Sigmoid colon (tissue), 6 donors: ENCODE measurements at regions not wholly inside any gene's neighbourhood (a gene's known extent, or its start where the extent isn't known, plus 50 kb on each side); places are given as distances from the start of the nearest gene placed in this dataset.

Experiments used
- DNase-seq: peaks from one replicate; pipeline ENCODE4 v3.0.0-alpha.2; 2019
- H3K27ac ChIP-seq, 4 donors: fragments of 200-600 bp; sonication (generic); one replicate each; pipeline ENCODE4 v1.5.1; 2016 to 2019; ENCODE audit warnings: mild to moderate bottlenecking in 1 of 4
- H3K27me3 ChIP-seq, 3 donors: fragments of 200-600 bp; sonication (generic); one replicate each; pipeline ENCODE4 v1.5.1; 2019; ENCODE audit warnings: mild to moderate bottlenecking in 1 of 3
- H3K36me3 ChIP-seq, 4 donors: fragments of 200-600 bp; sonication (generic); one replicate each; pipeline ENCODE4 v1.5.1; 2016 to 2019
- H3K4me1 ChIP-seq, 4 donors: fragments of 200-600 bp; sonication (generic); one replicate each; pipeline ENCODE4 v1.5.1; 2017 to 2019
- H3K4me3 ChIP-seq, 4 donors: fragments of 200-600 bp; sonication (generic); one replicate each; pipeline ENCODE4 v1.5.1; 2017 to 2019; ENCODE audit warnings: mild to moderate bottlenecking in 2 of 4, moderate library complexity in 1 of 4
- H3K9me3 ChIP-seq, 4 donors: fragments of 200-600 bp in 3 of 4; sonication (generic) in 3 of 4; one replicate each; pipeline versions ENCODE4 v1.5.1 to v1.6.1; 2013 to 2019
- EP300 ChIP-seq, 4 donors: sonication (generic); formaldehyde crosslinking; IDR thresholded peaks; one replicate each; pipeline ENCODE4 v1.6.1; 2017; ENCODE audit warnings: antibody characterized with exemption in 4 of 4
- POLR2A ChIP-seq, 2 donors: fragments of 450-650 bp; IDR thresholded peaks; one replicate each; pipeline ENCODE4 v1.6.1; 2016; ENCODE audit warnings: antibody characterized with exemption in 2 of 2, mild to moderate bottlenecking in 2 of 2, moderate library complexity in 2 of 2
- POLR2AphosphoS5 ChIP-seq, 4 donors: sonication (generic); formaldehyde crosslinking; IDR thresholded peaks; one replicate each; pipeline ENCODE4 v1.6.1; 2017; ENCODE audit warnings: antibody characterized with exemption in 4 of 4
- WGBS, 2 donors: extraction: QIAGEN DNeasy Blood & Tissue Kit; methylation state at CpG; one replicate each; pipeline ENCODE4 v1.1.7; 2013; 5-methylcytosine and 5-hydroxymethylcytosine counted together
- intact Hi-C: fragments of 100-400 bp; cut with DNase I; formaldehyde crosslinking; loops from one replicate; pipeline ENCODE4 v1.15.1; 2023
- TF ChIP-seq, protein P1 (sequence below), 4 experiments: fragments of 450-650 bp in 3 of 4; fragments of 200-600 bp in 1 of 4; IDR thresholded peaks; one replicate each; pipeline ENCODE4 v1.5.1; 2016 to 2019; ENCODE audit warnings: antibody characterized with exemption in 4 of 4, mild to moderate bottlenecking in 3 of 4, moderate library complexity in 2 of 4
- donor health status: healthy with polysubstance abuse.
- donor health status: healthy.

DNA sequence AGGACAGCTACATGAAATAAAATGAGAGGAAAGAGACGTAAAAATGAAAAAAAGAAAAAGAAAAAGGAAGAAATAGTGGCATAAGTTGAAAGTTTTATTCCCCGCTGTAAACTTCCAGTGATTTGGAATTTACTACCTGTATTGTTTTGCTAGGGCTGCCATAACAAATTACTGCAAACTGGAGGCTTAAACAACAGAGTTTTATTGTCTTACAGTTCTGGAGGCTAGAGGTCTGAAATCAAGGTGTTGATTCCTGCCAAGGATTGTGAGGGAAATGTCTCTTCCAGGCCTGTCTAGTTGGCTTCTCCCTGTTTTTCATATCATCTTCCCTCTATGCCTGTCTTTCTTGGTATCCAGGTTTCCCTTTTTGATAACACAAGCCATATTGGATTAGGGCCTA is 119.4 kb upstream of the PACRGL start:
- whole genome bisulfite sequencing, 2 donors: 20 to 75% methylated on average over 2 of the region's 2 CpGs
- intact Hi-C loops: no loop called here
- no peaks in the 10 kb centered on the region for H3K9me3 ChIP-seq
- H3K4me1 ChIP-seq: no peaks in the 10 kb centered on the region
- no peak overlapping the region for H3K27ac ChIP-seq
- no peaks in the 10 kb centered on the region for H3K27me3 ChIP-seq
- no peak overlapping the region for H3K4me3 ChIP-seq
- TF ChIP-seq, protein P1, sequence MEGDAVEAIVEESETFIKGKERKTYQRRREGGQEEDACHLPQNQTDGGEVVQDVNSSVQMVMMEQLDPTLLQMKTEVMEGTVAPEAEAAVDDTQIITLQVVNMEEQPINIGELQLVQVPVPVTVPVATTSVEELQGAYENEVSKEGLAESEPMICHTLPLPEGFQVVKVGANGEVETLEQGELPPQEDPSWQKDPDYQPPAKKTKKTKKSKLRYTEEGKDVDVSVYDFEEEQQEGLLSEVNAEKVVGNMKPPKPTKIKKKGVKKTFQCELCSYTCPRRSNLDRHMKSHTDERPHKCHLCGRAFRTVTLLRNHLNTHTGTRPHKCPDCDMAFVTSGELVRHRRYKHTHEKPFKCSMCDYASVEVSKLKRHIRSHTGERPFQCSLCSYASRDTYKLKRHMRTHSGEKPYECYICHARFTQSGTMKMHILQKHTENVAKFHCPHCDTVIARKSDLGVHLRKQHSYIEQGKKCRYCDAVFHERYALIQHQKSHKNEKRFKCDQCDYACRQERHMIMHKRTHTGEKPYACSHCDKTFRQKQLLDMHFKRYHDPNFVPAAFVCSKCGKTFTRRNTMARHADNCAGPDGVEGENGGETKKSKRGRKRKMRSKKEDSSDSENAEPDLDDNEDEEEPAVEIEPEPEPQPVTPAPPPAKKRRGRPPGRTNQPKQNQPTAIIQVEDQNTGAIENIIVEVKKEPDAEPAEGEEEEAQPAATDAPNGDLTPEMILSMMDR (IDR thresholded peaks at IDR 0.05): no peak
- no peak for TF ChIP-seq EP300 (IDR thresholded peaks at IDR 0.05)
- no peaks in the 10 kb centered on the region for H3K36me3 ChIP-seq
- no peak for DNase-seq

DNA sequence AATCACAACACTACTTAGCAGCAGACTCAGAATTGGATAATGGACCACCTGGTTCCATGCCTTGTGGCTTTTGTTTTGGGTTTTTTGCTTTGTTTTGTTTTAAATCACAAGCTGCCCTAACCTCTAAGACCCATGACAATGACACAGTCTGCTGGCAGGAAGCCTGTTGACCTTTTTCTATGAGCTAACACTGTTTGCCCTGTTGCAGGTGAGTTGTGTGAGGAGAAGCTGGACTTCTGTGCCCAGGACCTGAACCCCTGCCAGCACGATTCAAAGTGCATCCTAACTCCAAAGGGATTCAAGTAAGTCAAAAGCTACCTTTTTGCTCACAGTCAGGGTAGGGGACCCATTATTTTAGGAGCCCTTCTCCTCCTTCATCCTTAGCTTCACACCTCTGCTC is 110.8 kb upstream of the PACRGL start:
- Histone ChIP-seq H3K4me3 (no peak overlapping the region), H3K27me3 (no peaks in the 10 kb centered on the region), H3K36me3 (peaks cover 0 to 5% (median 0%) of the 10 kb centered on the region in 4 donors), H3K4me1 (peaks cover 0 to 18% (median 14%) of the 10 kb centered on the region in 4 donors), H3K27ac (no peak overlapping the region), H3K9me3 (no peaks in the 10 kb centered on the region)
- TF ChIP-seq, protein P1 (IDR thresholded peaks at IDR 0.05): no peak
- TF ChIP-seq POLR2AphosphoS5 (IDR thresholded peaks at IDR 0.05): no peak
- no peak for TF ChIP-seq POLR2A (IDR thresholded peaks at IDR 0.05)
- TF ChIP-seq EP300 (IDR thresholded peaks at IDR 0.05): no peak
- intact Hi-C loops: no loop called here
- DNase-seq: no peak
- WGBS, 2 donors: 52 to 81% methylated on average over 1 of the region's 1 CpG

DNA sequence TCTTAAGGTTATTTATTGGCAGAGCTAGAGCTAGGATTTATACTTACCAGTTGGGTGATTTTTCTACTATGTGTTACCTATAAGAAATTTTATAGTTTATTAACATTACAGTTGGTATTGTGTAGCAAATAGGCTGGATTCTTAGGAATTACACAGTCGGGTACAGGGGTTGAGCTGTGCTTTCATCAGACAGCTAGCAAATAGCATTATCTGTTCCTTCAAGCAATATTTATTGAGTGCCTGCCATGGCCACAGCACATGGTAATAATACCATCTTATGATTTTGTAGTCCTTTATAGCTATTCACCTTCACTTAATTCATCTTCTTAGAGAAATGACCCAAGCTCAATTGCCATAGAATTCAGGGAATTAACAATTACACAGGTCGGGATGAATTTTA is 109.4 kb upstream of the PACRGL start:
- intact Hi-C loops: no loop called here
- no peaks in the 10 kb centered on the region for H3K9me3 ChIP-seq
- H3K4me1 ChIP-seq: peaks cover 0 to 18% (median 14%) of the 10 kb centered on the region in 4 donors
- WGBS, 2 donors: 81 to 90% methylated on average over 2 of the region's 2 CpGs
- no peaks in the 10 kb centered on the region for H3K27me3 ChIP-seq
- H3K27ac ChIP-seq: no peak overlapping the region
- H3K36me3 ChIP-seq: peaks cover 0 to 5% (median 0%) of the 10 kb centered on the region in 4 donors
- no peak for TF ChIP-seq POLR2A (IDR thresholded peaks at IDR 0.05)
- TF ChIP-seq EP300 (IDR thresholded peaks at IDR 0.05): no peak
- no peak for TF ChIP-seq POLR2AphosphoS5 (IDR thresholded peaks at IDR 0.05)
- TF ChIP-seq, protein P1 (IDR thresholded peaks at IDR 0.05): no peak
- H3K4me3 ChIP-seq: no peak overlapping the region
- no peak for DNase-seq

DNA sequence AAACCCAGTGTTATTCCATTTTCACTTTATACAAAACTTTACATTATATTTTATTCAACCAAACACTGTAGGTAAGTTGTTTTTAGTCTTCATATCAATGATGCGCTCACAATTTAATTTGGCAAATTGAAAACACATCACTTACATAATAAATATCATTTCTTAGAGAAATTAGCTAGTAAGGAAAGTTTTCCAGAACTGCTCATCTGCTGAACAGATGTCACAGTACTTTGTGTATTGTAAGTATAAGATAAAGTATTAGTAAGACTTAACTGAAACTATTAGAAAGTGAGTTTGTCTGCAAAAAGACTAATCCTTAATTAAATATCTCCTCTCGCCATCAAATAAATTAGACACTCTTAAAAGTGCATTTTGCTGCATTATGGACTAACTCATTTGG is 108.7 kb upstream of the PACRGL start:
- 49 to 77% methylated on average over 2 of the region's 2 CpGs for WGBS, 2 donors

More for the DNA sequence above, 108.7 kb upstream of the PACRGL start:
- TF ChIP-seq POLR2A (IDR thresholded peaks at IDR 0.05) (no peak), EP300 (IDR thresholded peaks at IDR 0.05) (no peak), POLR2AphosphoS5 (IDR thresholded peaks at IDR 0.05) (no peak)
- TF ChIP-seq, protein P1 (IDR thresholded peaks at IDR 0.05): no peak
- H3K4me3 ChIP-seq: no peak overlapping the region
- peaks cover 0 to 18% (median 14%) of the 10 kb centered on the region in 4 donors for H3K4me1 ChIP-seq
- H3K36me3 ChIP-seq: peaks cover 0 to 5% (median 0%) of the 10 kb centered on the region in 4 donors
- DNase-seq: no peak
- H3K9me3 ChIP-seq: no peaks in the 10 kb centered on the region
- intact Hi-C loops: no loop called here
- no peaks in the 10 kb centered on the region for H3K27me3 ChIP-seq
- H3K27ac ChIP-seq: peak overlapping the region in 2 of 4 donors; percentile 40 to 66
